ENCODE measurements at regions not wholly inside any gene's neighbourhood (a gene's known extent, or its start where the extent isn't known, plus 50 kb on each side); places are given as distances from the start of the nearest gene placed in this dataset.
"Not testable (repeated sequence)": the region's sequence is repeated elsewhere in the genome, so short reads cannot be mapped to it uniquely, and the experiment has no call there.

- H3K4me1 ChIP-seq (ENCODE audit: control insufficient read depth in 1 of 2, insufficient read depth in 2 of 2, low read depth in 1 of 2, low read length in 1 of 2) = no peaks in the 10 kb centered on the region
- ChIA-PET POLR2A (interaction anchor here (0.5 kb wide), 1 partner anchor 1497 kb away, joined by 3 read pairs; no protein-coding TSS in a partner anchor), CTCF (interaction anchor here (0.6 to 1.4 kb wide), 2 partner anchors 43 to 58 kb away, joined by 3 to 5 read pairs; no protein-coding TSS in a partner anchor)
- H3K9ac ChIP-seq = no peak overlapping the region
- TF ChIP-seq TAF1 (IDR thresholded peaks at IDR 0.05; ENCODE audit: borderline replicate concordance, low read depth, low read length) (no peak), MAX (IDR thresholded peaks at IDR 0.05; ENCODE audit: low read depth) (no peak), SMC3 (IDR thresholded peaks at IDR 0.05; ENCODE audit: low read depth, low read length) (no peak), TCF12 (IDR thresholded peaks at IDR 0.05) (no peak)
- no peak overlapping the region for H3K27ac ChIP-seq (ENCODE audit: low read depth in 2 of 2, low read length in 1 of 2)
- H3K79me2 ChIP-seq (ENCODE audit: insufficient read depth) = no peaks in the 10 kb centered on the region
- H3F3A ChIP-seq (replicated peaks; ENCODE audit: insufficient read depth) = no peaks in the 10 kb centered on the region
- H3K4me2 ChIP-seq = no peak overlapping the region
- H3K9me3 ChIP-seq = no peaks in the 10 kb centered on the region
- H3K27me3 ChIP-seq (ENCODE audit: insufficient read depth) = no peaks in the 10 kb centered on the region
- no peaks in the 10 kb centered on the region for H4K20me1 ChIP-seq (ENCODE audit: insufficient read depth)
- no peaks in the 10 kb centered on the region for H3K9me2 ChIP-seq
- no peak for DNase-seq
- H3K36me3 ChIP-seq (replicated peaks in 1 of 2; ENCODE audit: control insufficient read depth in 1 of 2, insufficient read depth in 2 of 2, low read length in 1 of 2) = no peaks in the 10 kb centered on the region
- no peak overlapping the region for H3K4me3 ChIP-seq (ENCODE audit: low read depth in 2 of 2, low read length in 1 of 2)
- H2AFZ ChIP-seq (ENCODE audit: low read depth) = no peak overlapping the region
Measured at GRCh38 chr5:57931352-57931751, 448.7 kb upstream of the ACTBL2 start.

GRCh38 chr5:57929271-57929670 lies 446.7 kb upstream of the ACTBL2 start:
- no peak for DNase-seq
- ChIA-PET CTCF (no interaction called here), POLR2A (no interaction called here)
- 77% methylated on average over 5 of the region's 5 CpGs for WGBS (ENCODE audit: low lambda C conversion rate)
- Histone ChIP-seq H3K79me2 (ENCODE audit: insufficient read depth) (no peaks in the 10 kb centered on the region), H3K9me2 (no peaks in the 10 kb centered on the region), H3K4me3 (ENCODE audit: low read depth in 2 of 2, low read length in 1 of 2) (no peak overlapping the region), H3K9me3 (no peaks in the 10 kb centered on the region), H3K9ac (no peak overlapping the region), H3K4me1 (ENCODE audit: control insufficient read depth in 1 of 2, insufficient read depth in 2 of 2, low read depth in 1 of 2, low read length in 1 of 2) (no peaks in the 10 kb centered on the region), H3K4me2 (no peak overlapping the region), H3K27ac (ENCODE audit: low read depth in 2 of 2, low read length in 1 of 2) (no peak overlapping the region), H4K20me1 (ENCODE audit: insufficient read depth) (no peaks in the 10 kb centered on the region), H3K27me3 (ENCODE audit: insufficient read depth) (no peaks in the 10 kb centered on the region), H3K36me3 (replicated peaks in 1 of 2; ENCODE audit: control insufficient read depth in 1 of 2, insufficient read depth in 2 of 2, low read length in 1 of 2) (no peaks in the 10 kb centered on the region), H3F3A (replicated peaks; ENCODE audit: insufficient read depth) (no peaks in the 10 kb centered on the region), H2AFZ (ENCODE audit: low read depth) (no peak overlapping the region)
- no peak for TF ChIP-seq RXRA (IDR thresholded peaks at IDR 0.05; ENCODE audit: borderline replicate concordance, low read depth)
- no peak for TF ChIP-seq SMC3 (IDR thresholded peaks at IDR 0.05; ENCODE audit: low read depth, low read length)

GRCh38 chr5:57923094-57923493 lies 440.5 kb upstream of the ACTBL2 start:
- H3K79me2 ChIP-seq (ENCODE audit: insufficient read depth); DNase-seq; H3K4me1 ChIP-seq (ENCODE audit: control insufficient read depth in 1 of 2, insufficient read depth in 2 of 2, low read depth in 1 of 2, low read length in 1 of 2); H3K27me3 ChIP-seq (ENCODE audit: insufficient read depth); H3K9me2 ChIP-seq; H3K9me3 ChIP-seq; H3K9ac ChIP-seq; H2AFZ ChIP-seq (ENCODE audit: low read depth); POLR2A ChIA-PET; H3K27ac ChIP-seq (ENCODE audit: low read depth in 2 of 2, low read length in 1 of 2); H3F3A ChIP-seq (replicated peaks; ENCODE audit: insufficient read depth); CTCF ChIA-PET; H3K36me3 ChIP-seq (replicated peaks in 1 of 2; ENCODE audit: control insufficient read depth in 1 of 2, insufficient read depth in 2 of 2, low read length in 1 of 2); H3K4me2 ChIP-seq; H3K4me3 ChIP-seq (ENCODE audit: low read depth in 2 of 2, low read length in 1 of 2); H4K20me1 ChIP-seq (ENCODE audit: insufficient read depth): not testable (repeated sequence)
- 60% methylated on average over 6 of the region's 6 CpGs for WGBS (ENCODE audit: low lambda C conversion rate)

- H3K9me2 ChIP-seq = no peaks in the 10 kb centered on the region; the same call in 1 of the 2 replicates
- no peaks in the 10 kb centered on the region for H3K4me1 ChIP-seq (ENCODE audit: control insufficient read depth in 1 of 2, insufficient read depth in 2 of 2, low read depth in 1 of 2, low read length in 1 of 2)
- POLR2A ChIA-PET = no interaction called here
- no peaks in the 10 kb centered on the region for H3K9me3 ChIP-seq
- no peaks in the 10 kb centered on the region for H3F3A ChIP-seq (replicated peaks; ENCODE audit: insufficient read depth)
- no peaks in the 10 kb centered on the region for H3K36me3 ChIP-seq (replicated peaks in 1 of 2; ENCODE audit: control insufficient read depth in 1 of 2, insufficient read depth in 2 of 2, low read length in 1 of 2)
- H3K27ac ChIP-seq (ENCODE audit: low read depth in 2 of 2, low read length in 1 of 2) = no peak overlapping the region
- CTCF ChIA-PET = no interaction called here
- H4K20me1 ChIP-seq (ENCODE audit: insufficient read depth) = no peaks in the 10 kb centered on the region
- no peak overlapping the region for H3K4me3 ChIP-seq (ENCODE audit: low read depth in 2 of 2, low read length in 1 of 2)
- H3K9ac ChIP-seq = no peak overlapping the region
- no peaks in the 10 kb centered on the region for H3K79me2 ChIP-seq (ENCODE audit: insufficient read depth)
- 45% methylated on average over 2 of the region's 2 CpGs for WGBS (ENCODE audit: low lambda C conversion rate)
- no peak overlapping the region for H3K4me2 ChIP-seq
- no peaks in the 10 kb centered on the region for H3K27me3 ChIP-seq (ENCODE audit: insufficient read depth)
- no peak overlapping the region for H2AFZ ChIP-seq (ENCODE audit: low read depth)
- no peak for DNase-seq
- no peak for TF ChIP-seq RCOR1 (IDR thresholded peaks at IDR 0.05; ENCODE audit: low read length)
- no peak for TF ChIP-seq TEAD4 (IDR thresholded peaks at IDR 0.05; ENCODE audit: borderline replicate concordance, insufficient read depth)
- TF ChIP-seq FOXJ3 (CRISPR knock-in tag; IDR thresholded peaks at IDR 0.05) = no peak
- no peak for TF ChIP-seq POLR2AphosphoS5 (IDR thresholded peaks at IDR 0.05; ENCODE audit: low read depth, low read length)
- no peak for TF ChIP-seq EZH2phosphoT487 (IDR thresholded peaks at IDR 0.05; ENCODE audit: borderline replicate concordance, low read depth)
- no peak for TF ChIP-seq TCF12 (IDR thresholded peaks at IDR 0.05)
- TF ChIP-seq SIN3A (IDR thresholded peaks at IDR 0.05; ENCODE audit: borderline replicate concordance, low read depth, low read length) = no peak
- TF ChIP-seq REST (IDR thresholded peaks at IDR 0.05; ENCODE audit: low read depth, low read length) = no peak
- no peak for TF ChIP-seq CHD2 (IDR thresholded peaks at IDR 0.05; ENCODE audit: low read length, partially characterized antibody)
- TF ChIP-seq MEF2A (IDR thresholded peaks at IDR 0.05; ENCODE audit: borderline replicate concordance, low read depth) = no peak
- TF ChIP-seq GABPA (IDR thresholded peaks at IDR 0.05; ENCODE audit: low read depth) = no peak
- TF ChIP-seq ELF1 (IDR thresholded peaks at IDR 0.05) = no peak
Measured at GRCh38 chr5:57917004-57917403, 434.4 kb upstream of the ACTBL2 start.
